HepG2 (cell line): ENCODE measurements at regions not wholly inside any gene's neighbourhood (a gene's known extent, or its start where the extent isn't known, plus 50 kb on each side); places are given as distances from the start of the nearest gene placed in this dataset.

Experiments
- ATAC-seq: fragments of 200-7000 bp; cut with Tn5 transposase; 3 replicates; pipeline ENCODE4 v1.9.1; 2020; ENCODE audit warnings: mild to moderate bottlenecking, moderate library complexity
- BruUV-seq: library from RNA; stranded (reverse); fragments of 400-500 nt; replicated peaks from 2 replicates; lab custom pipeline; 2021; lab: Mats Ljungman, UMichigan
- CTCF ChIA-PET: fragments of 300-600 bp; formaldehyde crosslinking; extraction: SDS; loops from one replicate; lab custom pipeline; 2021; ENCODE audit warnings: low total read pairs, inconsistent platforms, low intra/inter-chr PET ratio; lab: Yijun Ruan, JAX
- POLR2A ChIA-PET: fragments of 350-600 bp; sonication (Branson Sonifier 250); formaldehyde crosslinking; loops from one replicate; lab custom pipeline; 2020; ENCODE audit warnings: antibody characterized with exemption, inconsistent platforms; lab: Yijun Ruan, JAX
- DNase-seq: peaks from one replicate; pipeline ENCODE4 v3.0.0-alpha.2; 2015; ENCODE audit warnings: low spot score
- FAIRE-seq: peaks from 3 replicates; lab custom pipeline; 2011; peaks lifted over from hg19 to GRCh38; lab: Jason Lieb, UNC
- H2AFZ ChIP-seq: one replicate; pipeline ENCODE4 v1.6.1; 2011; ENCODE audit warnings: low read length, inconsistent platforms
- H3K27ac ChIP-seq: fragments of 300-600 bp; 3 replicates; pipeline ENCODE4 v1.8.0; 2011; ENCODE audit warnings: mixed run types, mild to moderate bottlenecking, mixed read lengths, low read length, inconsistent platforms; ENCODE audit not compliant: insufficient read depth; ENCODE audit errors: extremely low read length
- H3K27me3 ChIP-seq, 2 experiments: fragments of 200-600 bp in 1 of 2; 2 replicates in 1 of 2; 3 replicates in 1 of 2; pipeline versions ENCODE4 v1.6.0 to v1.8.0; 2011; ENCODE audit warnings: low read length in 2 of 2, mild to moderate bottlenecking in 2 of 2, moderate library complexity in 2 of 2, inconsistent platforms in 1 of 2; ENCODE audit not compliant: insufficient read depth in 2 of 2, control insufficient read depth in 1 of 2
- H3K36me3 ChIP-seq, 2 experiments: fragments of 200-600 bp in 1 of 2; replicated peaks in 1 of 2; 2 replicates in 1 of 2; 3 replicates in 1 of 2; pipeline versions ENCODE4 v1.5.1 to v1.8.0; 2011; ENCODE audit warnings: low read length in 2 of 2, inconsistent platforms in 1 of 2; ENCODE audit not compliant: insufficient read depth in 2 of 2, control insufficient read depth in 1 of 2
- H3K4me1 ChIP-seq: 2 replicates; pipeline ENCODE4 v1.5.1; 2012; ENCODE audit warnings: low read length, inconsistent platforms; ENCODE audit not compliant: insufficient read depth
- H3K4me2 ChIP-seq: 2 replicates; pipeline ENCODE4 v1.6.0; 2011; ENCODE audit warnings: low read depth, low read length, inconsistent platforms
- H3K4me3 ChIP-seq, 3 experiments: fragments of 200-600 bp in 1 of 3; sonication (generic), shearing (Covaris generic) in 1 of 3; replicated peaks in 1 of 3; 2 replicates each; pipeline ENCODE4 v1.5.1; 2011 to 2016; ENCODE audit warnings: low read length in 3 of 3, inconsistent platforms in 2 of 3, low read depth in 2 of 3, mild to moderate bottlenecking in 2 of 3, control low read depth in 1 of 3, mixed read lengths in 1 of 3; ENCODE audit not compliant: insufficient read depth in 1 of 3
- H3K79me2 ChIP-seq: one replicate; pipeline ENCODE4 v1.6.1; 2011; ENCODE audit warnings: low read length, inconsistent platforms; ENCODE audit not compliant: insufficient read depth
- H3K9ac ChIP-seq: 2 replicates; pipeline ENCODE4 v1.6.0; 2011; ENCODE audit warnings: mild to moderate bottlenecking, low read depth, low read length, inconsistent platforms; ENCODE audit not compliant: insufficient read depth
- H3K9me3 ChIP-seq: 2 replicates; pipeline ENCODE4 v1.5.1; 2012; ENCODE audit warnings: mild to moderate bottlenecking, low read length
- H4K20me1 ChIP-seq: 2 replicates; pipeline ENCODE4 v1.6.0; 2011; ENCODE audit warnings: inconsistent platforms, mild to moderate bottlenecking, low read length, moderate library complexity; ENCODE audit not compliant: insufficient read depth
- HNRNPL ChIP-seq: fragments of 200-400 bp; formaldehyde crosslinking; IDR thresholded peaks from 2 replicates; pipeline ENCODE4 v1.6.1; 2017; ENCODE audit warnings: mild to moderate bottlenecking, low read depth, low read length
- NAIF1 ChIP-seq: sonication (generic); formaldehyde crosslinking; IDR thresholded peaks from 2 replicates; pipeline ENCODE4 v1.5.0; 2020; ENCODE audit warnings: mild to moderate bottlenecking, missing genetic modification reagents, borderline replicate concordance
- NBN ChIP-seq: fragments of 450-650 bp; conservative IDR thresholded peaks from 2 replicates; pipeline ENCODE4 v1.6.1; 2017
- NR1H2 ChIP-seq: sonication (generic); formaldehyde crosslinking; IDR thresholded peaks from 2 replicates; pipeline ENCODE4 v1.8.1; 2022; ENCODE audit warnings: low read depth, missing genetic modification reagents, borderline replicate concordance
- NR2C2 ChIP-seq: sonication (generic); formaldehyde crosslinking; IDR thresholded peaks from 2 replicates; pipeline ENCODE4 v1.4.0; 2020; ENCODE audit warnings: missing genetic modification reagents, mild to moderate bottlenecking, moderate library complexity, borderline replicate concordance
- REL ChIP-seq: sonication (generic); formaldehyde crosslinking; conservative IDR thresholded peaks from 2 replicates; pipeline ENCODE4 v1.8.0; 2022; ENCODE audit warnings: mild to moderate bottlenecking, missing genetic modification reagents, moderate library complexity
- ZEB1 ChIP-seq: IDR thresholded peaks from 2 replicates; pipeline ENCODE4 v1.6.1; 2012; ENCODE audit warnings: mild to moderate bottlenecking, low read depth, inconsistent platforms; ENCODE audit not compliant: insufficient replicate concordance
- ZFP36 ChIP-seq: fragments of 150-350 bp; IDR thresholded peaks from 2 replicates; pipeline ENCODE4 v1.6.1; 2018; ENCODE audit warnings: borderline replicate concordance, low read length, low read depth; ENCODE audit not compliant: partially characterized antibody
- ZKSCAN1 ChIP-seq: fragments of 150-350 bp; IDR thresholded peaks from 2 replicates; pipeline ENCODE4 v1.6.1; 2014; ENCODE audit warnings: low read length
- ZNF329 ChIP-seq: sonication (generic); formaldehyde crosslinking; IDR thresholded peaks from 2 replicates; pipeline ENCODE4 v1.9.0; 2021; ENCODE audit warnings: low read depth, mild to moderate bottlenecking, missing genetic modification reagents
- ZNF430 ChIP-seq: sonication (generic); formaldehyde crosslinking; IDR thresholded peaks from 2 replicates; pipeline ENCODE4 v1.9.0; 2021; ENCODE audit warnings: mild to moderate bottlenecking, missing genetic modification reagents
- WGBS: methylation state at CpG from one replicate; pipeline ENCODE4 v1.1.6; 2017; ENCODE audit warnings: low lambda C conversion rate; 5-methylcytosine and 5-hydroxymethylcytosine counted together
- in situ Hi-C: cut with HindIII; loops from 2 replicates; pipeline ENCODE4 v1.10.0; 2017; ENCODE audit warnings: low pct_unique_long_range_greater_than_20kb; ENCODE audit not compliant: extremely low pct_ligation_motif_present
- intact Hi-C: fragments of 100-400 bp; cut with micrococcal nuclease; formaldehyde crosslinking; loops from one replicate; pipeline ENCODE4 v1.10.0; 2022; ENCODE audit not compliant: unreplicated experiment
- TF ChIP-seq, protein P1 (sequence below), 2 experiments: fragments of 450-650 bp in 1 of 2; sonication (generic) in 1 of 2; formaldehyde crosslinking in 1 of 2; IDR thresholded peaks; 2 replicates each; pipeline versions ENCODE4 v1.6.1 to v1.8.0; 2016 to 2022; ENCODE audit warnings: antibody characterized with exemption in 1 of 2, mild to moderate bottlenecking in 1 of 2, missing genetic modification reagents in 1 of 2
- TF ChIP-seq, protein P2 (sequence below): fragments of 450-650 bp; IDR thresholded peaks from 2 replicates; pipeline ENCODE4 v1.6.1; 2017

DNA sequence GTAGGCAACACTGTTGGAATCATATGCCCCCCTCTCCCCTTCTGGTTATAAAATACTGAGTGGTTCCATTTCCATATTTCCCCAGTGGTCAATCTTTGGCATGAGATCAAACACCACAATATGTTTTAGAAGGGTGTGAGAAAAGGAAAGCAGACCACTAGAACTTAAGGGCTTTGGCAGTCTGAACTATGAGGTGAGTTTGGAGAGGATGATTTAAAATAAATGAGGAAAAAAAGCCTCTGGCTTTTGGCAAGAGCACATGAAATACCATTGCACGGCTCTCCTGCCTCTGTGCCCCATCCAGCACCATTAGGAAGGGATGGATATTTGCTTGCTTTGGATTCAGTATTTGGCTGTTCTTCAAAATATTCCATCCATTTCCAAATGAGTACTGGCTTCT, 339.5 kb upstream of the C1orf87 start (continued):
- TF ChIP-seq, protein P1, sequence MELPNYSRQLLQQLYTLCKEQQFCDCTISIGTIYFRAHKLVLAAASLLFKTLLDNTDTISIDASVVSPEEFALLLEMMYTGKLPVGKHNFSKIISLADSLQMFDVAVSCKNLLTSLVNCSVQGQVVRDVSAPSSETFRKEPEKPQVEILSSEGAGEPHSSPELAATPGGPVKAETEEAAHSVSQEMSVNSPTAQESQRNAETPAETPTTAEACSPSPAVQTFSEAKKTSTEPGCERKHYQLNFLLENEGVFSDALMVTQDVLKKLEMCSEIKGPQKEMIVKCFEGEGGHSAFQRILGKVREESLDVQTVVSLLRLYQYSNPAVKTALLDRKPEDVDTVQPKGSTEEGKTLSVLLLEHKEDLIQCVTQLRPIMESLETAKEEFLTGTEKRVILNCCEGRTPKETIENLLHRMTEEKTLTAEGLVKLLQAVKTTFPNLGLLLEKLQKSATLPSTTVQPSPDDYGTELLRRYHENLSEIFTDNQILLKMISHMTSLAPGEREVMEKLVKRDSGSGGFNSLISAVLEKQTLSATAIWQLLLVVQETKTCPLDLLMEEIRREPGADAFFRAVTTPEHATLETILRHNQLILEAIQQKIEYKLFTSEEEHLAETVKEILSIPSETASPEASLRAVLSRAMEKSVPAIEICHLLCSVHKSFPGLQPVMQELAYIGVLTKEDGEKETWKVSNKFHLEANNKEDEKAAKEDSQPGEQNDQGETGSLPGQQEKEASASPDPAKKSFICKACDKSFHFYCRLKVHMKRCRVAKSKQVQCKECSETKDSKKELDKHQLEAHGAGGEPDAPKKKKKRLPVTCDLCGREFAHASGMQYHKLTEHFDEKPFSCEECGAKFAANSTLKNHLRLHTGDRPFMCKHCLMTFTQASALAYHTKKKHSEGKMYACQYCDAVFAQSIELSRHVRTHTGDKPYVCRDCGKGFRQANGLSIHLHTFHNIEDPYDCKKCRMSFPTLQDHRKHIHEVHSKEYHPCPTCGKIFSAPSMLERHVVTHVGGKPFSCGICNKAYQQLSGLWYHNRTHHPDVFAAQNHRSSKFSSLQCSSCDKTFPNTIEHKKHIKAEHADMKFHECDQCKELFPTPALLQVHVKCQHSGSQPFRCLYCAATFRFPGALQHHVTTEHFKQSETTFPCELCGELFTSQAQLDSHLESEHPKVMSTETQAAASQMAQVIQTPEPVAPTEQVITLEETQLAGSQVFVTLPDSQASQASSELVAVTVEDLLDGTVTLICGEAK (IDR thresholded peaks at IDR 0.05): no peak
- TF ChIP-seq, protein P1 (CRISPR knock-in tag; IDR thresholded peaks at IDR 0.05): no peak
- TF ChIP-seq ZNF430 (CRISPR knock-in tag) (no peak), ZFP36 (no peak)
- TF ChIP-seq, all 625 proteins: peak for 0

DNA sequence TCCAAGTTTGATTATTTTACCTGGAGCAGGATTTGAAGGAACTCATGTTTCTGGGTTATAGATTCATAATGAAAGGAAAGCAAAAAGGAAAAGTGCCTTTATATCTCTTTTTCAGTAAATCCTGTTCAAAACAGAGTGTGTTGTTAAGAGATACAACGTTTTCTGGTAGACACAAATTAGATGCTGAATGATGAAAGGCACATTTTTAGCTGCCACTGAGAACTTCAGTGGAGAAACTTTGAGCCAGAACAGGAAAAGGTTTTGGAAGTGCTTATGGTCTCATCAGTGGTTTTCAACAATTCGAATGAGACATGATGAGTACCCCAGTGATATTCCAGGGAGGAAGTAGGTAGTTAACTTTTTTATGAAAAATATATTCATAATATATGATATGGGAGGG, 338.0 kb upstream of the C1orf87 start:
- in situ Hi-C loops: no loop called here
- BruUV-seq: no TSS peak
- 2% methylated on average over 2 of the region's 2 CpGs for WGBS
- TF ChIP-seq ZEB1 (no peak), NR2C2 (no peak), HNRNPL (no peak), ZNF329 (CRISPR knock-in tag) (no peak), NAIF1 (no peak), REL (CRISPR knock-in tag) (no peak), NBN (no peak), ZKSCAN1 (no peak), NR1H2 (CRISPR knock-in tag) (no peak)
- TF ChIP-seq, protein P2, sequence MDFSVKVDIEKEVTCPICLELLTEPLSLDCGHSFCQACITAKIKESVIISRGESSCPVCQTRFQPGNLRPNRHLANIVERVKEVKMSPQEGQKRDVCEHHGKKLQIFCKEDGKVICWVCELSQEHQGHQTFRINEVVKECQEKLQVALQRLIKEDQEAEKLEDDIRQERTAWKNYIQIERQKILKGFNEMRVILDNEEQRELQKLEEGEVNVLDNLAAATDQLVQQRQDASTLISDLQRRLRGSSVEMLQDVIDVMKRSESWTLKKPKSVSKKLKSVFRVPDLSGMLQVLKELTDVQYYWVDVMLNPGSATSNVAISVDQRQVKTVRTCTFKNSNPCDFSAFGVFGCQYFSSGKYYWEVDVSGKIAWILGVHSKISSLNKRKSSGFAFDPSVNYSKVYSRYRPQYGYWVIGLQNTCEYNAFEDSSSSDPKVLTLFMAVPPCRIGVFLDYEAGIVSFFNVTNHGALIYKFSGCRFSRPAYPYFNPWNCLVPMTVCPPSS: no peak

More for the DNA sequence above, 338.0 kb upstream of the C1orf87 start:
- Histone ChIP-seq H2AFZ (no peak overlapping the region), H3K79me2 (no peaks in the 10 kb centered on the region), H3K36me3 (no peaks in the 10 kb centered on the region), H3K4me1 (no peaks in the 10 kb centered on the region), H3K4me2 (no peak overlapping the region), H3K27ac (no peak overlapping the region), H3K27me3 (no peaks in the 10 kb centered on the region), H3K9ac (no peak overlapping the region), H4K20me1 (no peaks in the 10 kb centered on the region), H3K4me3 (no peak overlapping the region), H3K9me3 (no peaks in the 10 kb centered on the region)
- no peak for FAIRE-seq
- ATAC-seq: no peak
- CTCF ChIA-PET: no interaction called here
- POLR2A ChIA-PET: no interaction called here
- intact Hi-C loops: no loop called here
- no peak for DNase-seq
